ENCODE measurements at regions not wholly inside any gene's neighbourhood (a gene's known extent, or its start where the extent isn't known, plus 50 kb on each side); places are given as distances from the start of the nearest gene placed in this dataset.
"Not testable (repeated sequence)": the region's sequence is repeated elsewhere in the genome, so short reads cannot be mapped to it uniquely, and the experiment has no call there.

DNA sequence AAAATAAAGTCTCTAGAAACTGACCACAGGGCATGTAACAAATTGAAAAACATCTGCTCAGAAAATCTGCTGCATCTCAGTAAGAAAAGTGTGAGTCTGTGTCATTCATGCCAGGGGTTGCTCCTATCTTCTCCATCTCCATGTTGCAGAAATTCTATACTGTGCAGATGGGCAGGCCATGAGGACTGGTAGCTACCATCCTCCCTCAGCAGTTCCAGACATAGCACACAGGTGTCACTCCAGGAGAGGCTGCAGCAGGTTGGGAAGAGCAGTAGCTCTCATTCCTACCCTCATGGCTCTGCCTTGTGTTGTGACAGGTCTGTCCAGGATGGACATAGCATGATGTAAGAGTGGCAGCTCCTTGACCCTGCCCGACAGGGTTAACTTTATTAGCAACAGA, 173.4 kb downstream of the NDUFS4 start:
- DNase-seq (ENCODE audit: extremely low spot score, insufficient read length, low read depth) (no peak), FAIRE-seq (no peak)

DNA sequence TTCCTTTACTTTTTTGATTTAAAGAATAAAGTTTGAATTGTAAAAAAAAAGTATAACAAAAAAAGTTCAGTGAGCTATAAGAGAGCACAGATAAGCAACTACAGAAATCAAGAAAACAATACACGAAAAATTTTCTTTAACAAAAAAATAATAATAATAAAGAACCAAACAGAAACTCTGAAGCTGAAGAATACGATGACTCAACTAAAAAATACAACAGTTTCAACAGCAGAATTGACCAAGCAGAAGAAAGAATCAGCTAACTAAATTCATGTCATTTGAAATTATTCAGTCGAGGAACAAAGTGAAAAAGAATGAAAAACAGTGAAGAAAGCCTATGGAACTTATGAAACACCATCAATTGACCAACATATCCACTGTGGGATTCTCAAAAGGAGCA, 177.7 kb downstream of the NDUFS4 start:
- DNase-seq (ENCODE audit: extremely low spot score, insufficient read length, low read depth) (no peak), FAIRE-seq (no peak)

DNA sequence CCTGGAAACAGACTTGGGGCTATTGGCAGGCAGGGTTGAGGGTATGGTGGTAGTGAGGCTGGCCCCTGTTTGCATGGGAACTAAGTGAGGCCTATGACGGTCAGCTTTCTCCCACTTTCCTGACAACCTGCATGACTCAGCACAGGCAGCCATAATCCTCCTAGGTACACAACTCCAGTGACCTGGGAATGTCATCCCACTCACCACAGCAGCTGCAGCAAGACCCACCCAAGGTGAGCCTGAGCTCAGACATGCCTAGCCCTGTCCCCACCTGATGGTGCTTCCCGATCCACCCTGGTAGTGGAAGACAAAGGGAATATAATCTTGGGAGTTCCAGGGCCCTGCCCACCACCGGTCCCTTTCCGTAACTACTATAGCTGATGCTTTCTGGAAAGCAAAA, 178.7 kb downstream of the NDUFS4 start:
- no peak for DNase-seq (ENCODE audit: extremely low spot score, insufficient read length, low read depth)
- no peak for FAIRE-seq

DNA sequence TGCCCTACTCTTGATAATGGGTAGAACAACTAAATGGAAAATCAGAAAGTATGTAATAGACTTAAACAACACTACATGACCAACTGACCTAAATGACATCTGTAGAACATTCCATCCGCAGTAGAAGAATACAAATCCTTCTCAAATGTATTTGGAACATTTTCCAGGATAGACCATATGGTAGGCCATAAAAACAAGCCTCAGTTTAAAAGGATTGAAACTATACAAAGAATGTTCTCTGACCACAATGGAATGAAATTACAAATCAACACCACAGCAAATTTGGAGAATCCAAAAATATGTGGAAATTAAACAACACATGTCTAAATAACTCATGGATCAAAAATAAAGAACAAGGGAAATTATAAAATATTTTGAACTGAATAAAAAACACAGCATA, 189.2 kb downstream of the NDUFS4 start:
- FAIRE-seq: no peak
- no peak for DNase-seq (ENCODE audit: extremely low spot score, insufficient read length, low read depth)

DNA sequence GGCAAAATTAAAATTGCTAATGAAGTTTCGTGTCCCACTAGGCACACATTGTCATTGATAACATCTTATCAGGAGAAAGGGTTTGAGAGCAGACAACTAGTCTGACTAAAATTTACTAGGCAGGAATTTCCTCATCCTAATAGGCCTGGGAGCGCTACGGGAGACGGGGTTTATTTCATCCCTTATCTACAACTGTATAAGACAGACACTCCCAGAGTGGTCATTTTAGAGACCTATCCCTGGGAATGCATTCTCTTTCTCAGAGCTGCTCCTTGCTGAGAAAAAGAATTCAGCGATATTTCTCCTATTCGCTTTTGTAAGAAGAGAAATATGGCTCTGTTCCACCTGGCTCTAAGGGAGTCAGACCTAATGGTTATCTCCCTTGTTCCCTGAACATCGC, 191.8 kb downstream of the NDUFS4 start:
- DNase-seq (ENCODE audit: extremely low spot score, insufficient read length, low read depth); FAIRE-seq: not testable (repeated sequence)

DNA sequence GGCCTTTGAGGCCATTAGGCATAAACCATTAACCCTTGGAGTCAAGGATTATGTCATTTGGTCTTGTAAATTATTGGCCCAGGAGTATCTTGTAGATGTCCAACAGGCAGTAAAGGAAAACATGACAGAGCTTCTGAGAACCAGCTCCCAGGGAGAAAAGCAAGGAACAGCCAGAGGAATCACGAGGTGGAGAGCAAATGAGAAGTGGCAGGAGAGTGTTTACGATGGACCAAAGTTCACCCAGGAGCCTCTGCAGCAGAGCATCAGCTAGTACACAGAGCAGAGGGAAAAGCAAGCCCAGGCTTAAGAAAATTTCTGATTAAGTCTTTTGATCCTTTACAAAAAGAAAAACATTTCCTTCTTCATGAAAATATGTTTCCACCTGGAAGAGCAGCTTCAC, 206.2 kb downstream of the NDUFS4 start:
- DNase-seq (ENCODE audit: extremely low spot score, insufficient read length, low read depth): no peak
- FAIRE-seq: no peak

DNA sequence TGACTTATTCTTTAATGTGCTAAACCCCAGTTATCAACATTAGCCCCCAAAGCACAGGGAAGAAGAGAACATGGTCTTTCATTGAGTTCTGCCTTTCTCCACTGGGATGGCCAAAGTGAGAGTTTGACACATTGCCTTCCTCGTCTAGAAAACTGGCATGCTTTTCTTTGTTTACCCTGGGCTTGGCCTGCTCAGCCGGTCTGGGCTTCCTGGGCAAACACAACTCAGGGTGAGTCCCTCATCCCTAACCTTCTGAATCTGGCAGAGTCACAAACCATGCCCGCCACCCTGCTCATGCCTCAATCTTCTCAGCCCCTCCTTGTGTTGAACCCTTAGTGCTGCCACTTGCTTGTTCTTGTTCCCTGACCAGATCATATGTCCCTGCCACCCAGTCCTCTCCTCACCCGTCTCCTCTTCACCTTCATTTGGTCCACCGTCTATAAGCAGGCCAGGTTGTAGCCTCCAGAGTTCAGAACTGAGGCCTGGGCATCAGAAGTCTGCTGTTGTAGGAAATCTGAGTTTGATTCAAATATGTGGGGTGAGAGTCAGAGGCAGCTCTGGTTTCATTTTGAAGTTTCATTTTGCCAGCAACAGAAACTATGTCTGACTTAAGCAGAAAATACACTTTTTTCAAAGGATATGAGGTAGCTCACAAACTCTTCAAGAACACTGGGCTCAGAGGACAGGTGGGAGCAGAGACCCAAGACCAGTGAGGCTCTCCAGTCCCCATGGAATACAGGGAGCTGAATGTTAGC, 217.6 kb downstream of the NDUFS4 start:
- FAIRE-seq: no peak
- DNase-seq (ENCODE audit: extremely low spot score, insufficient read length, low read depth): no peak

DNA sequence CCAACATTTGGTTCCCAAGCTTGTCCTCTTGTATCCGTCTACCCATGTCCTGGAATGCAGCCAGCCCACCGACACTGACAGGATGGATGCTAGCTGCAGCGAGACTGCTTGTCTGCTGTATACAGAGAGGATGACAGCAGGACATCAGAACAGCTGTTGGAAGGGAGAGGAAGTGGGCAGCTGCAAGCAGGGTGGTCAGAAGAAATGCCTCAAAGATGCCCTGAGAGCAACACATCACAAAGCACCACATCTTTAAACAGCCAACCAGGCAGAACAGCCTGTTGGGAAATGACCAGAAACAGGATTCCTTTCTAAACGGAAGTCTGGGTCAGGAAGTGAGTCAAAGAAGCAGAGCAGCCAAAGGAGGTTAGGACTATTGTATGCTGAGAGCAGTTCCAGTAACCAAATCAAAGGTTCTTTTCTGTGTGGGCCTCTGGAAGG, 219.1 kb downstream of the NDUFS4 start:
- DNase-seq (ENCODE audit: extremely low spot score, insufficient read length, low read depth) (no peak), FAIRE-seq (no peak)

DNA sequence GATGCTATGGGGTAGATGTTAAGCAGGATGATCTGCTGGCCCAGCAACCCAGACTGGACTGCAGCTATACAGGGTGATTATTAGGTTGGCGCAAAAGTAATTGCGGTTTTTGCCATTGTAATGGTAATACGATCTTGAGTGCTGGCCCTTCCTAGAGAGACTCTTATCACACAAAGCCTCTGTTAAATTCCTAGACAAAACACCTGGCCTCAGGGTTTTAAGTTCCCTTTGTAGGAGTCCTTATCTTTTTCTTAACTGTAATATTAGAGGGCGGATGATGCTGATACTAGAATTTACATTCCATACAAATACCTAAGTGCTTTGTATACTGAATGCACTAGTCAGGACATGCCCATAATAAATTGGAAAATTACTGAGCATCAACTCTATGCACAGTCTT, 222.2 kb downstream of the NDUFS4 start:
- no peak for DNase-seq (ENCODE audit: extremely low spot score, insufficient read length, low read depth)
- FAIRE-seq: no peak

DNA sequence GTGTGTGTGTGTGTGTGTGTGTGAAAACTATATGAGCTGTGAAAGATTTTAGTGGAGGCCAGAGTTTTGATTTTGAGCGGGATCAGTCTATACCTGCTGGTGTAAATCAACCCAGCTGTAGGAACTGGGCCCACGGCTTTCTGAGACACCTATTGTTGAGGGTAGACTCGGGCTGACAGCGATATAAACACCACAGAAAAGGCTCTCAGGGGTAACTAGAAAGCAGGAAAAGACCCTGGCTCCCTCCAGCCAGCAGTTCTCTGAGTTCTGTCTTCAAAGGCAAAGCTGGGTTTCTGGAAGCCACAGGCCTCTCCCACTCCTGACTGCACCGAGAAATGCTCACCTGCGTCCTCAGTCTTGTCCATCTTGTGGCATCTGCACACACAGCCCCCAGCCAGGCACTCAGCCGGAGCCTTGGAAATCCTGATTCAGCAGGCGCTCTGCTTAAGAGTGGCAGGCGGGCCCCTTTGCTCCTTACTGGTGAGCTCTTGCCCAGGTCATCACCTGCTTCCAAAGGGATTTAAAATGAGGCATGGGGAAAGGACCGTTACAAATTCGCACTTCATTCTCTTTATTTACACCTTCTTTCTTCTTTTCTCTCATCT, 223.3 kb downstream of the NDUFS4 start:
- FAIRE-seq: no peak
- no peak for DNase-seq (ENCODE audit: extremely low spot score, insufficient read length, low read depth)

DNA sequence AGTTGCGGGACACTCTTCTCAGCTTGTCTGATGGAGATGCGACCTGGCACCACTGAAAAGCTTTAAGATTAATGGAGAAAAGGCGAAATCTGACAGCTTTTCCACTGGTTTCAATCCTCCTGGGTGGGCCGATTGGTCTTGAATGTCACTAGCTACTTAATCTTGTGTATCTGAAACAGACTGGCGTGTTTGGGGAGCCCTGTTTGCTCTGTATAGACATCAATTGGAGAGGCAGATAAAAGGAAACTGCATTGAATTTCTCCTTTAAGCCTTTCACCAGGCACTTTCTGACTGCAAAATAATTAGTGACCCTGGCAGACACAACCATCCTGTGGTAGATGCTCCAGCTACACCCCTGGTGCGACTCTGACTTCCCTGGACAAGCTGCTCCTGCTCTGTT, 224.2 kb downstream of the NDUFS4 start:
- no peak for DNase-seq (ENCODE audit: extremely low spot score, insufficient read length, low read depth)
- FAIRE-seq: no peak

DNA sequence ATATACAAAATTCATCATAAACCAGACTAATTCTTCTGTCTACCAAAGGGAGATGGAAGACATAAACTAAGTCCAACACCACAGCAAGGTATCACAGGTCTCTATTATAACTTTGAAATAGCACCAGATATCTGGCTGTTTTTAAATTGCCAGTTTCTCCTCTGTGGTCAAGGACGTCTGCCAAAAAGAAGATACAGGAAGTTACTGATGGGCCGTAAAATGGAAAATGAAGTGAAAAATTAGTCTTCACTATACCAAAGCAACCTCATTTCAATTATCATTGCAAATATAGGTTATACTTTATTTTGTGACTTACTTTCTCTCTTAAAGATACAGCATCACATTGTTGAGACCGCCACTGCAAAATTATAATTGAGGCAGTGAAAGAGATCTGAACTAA, 225.5 kb downstream of the NDUFS4 start:
- DNase-seq (ENCODE audit: extremely low spot score, insufficient read length, low read depth) (no peak), FAIRE-seq (no peak)

DNA sequence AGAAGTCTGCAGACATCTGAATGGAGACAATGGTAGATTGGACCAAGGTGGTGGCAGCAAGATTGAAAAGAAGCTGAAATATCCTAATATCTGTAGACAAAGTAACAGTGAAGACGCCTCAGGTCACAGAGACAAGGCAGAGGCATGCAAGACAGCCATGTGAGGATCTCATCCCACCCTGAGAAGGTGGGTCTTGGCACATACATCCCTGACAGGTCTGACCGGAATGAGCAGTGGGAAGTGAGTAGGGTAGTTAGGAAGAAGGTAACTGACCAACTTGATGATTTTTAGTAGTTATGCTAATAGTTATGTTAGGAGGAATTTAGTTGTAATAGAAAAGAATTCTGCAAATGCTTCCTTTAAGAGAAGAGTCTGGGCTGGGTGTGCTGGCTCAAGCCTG, 229.6 kb downstream of the NDUFS4 start:
- FAIRE-seq: no peak
- DNase-seq (ENCODE audit: extremely low spot score, insufficient read length, low read depth): no peak

DNA sequence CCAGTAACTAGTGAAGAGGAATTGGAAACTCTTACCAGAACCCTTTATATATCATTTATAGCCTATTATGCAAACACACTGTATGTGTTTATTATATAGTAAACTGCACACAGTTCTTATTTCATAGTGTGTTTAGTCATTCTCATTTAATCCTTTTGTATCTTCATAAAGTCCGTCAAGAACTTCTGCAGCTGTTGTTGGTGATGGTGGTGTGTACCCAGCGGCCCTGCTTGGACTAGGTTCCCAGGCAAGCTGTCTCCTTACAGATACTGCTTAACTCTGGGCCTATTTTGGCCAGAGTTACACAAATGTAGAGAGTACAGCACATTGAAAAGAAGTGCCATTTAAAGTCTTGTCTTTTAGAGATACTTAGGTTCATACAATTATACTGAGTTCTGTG, 231.9 kb downstream of the NDUFS4 start:
- DNase-seq (ENCODE audit: extremely low spot score, insufficient read length, low read depth): no peak
- no peak for FAIRE-seq

DNA sequence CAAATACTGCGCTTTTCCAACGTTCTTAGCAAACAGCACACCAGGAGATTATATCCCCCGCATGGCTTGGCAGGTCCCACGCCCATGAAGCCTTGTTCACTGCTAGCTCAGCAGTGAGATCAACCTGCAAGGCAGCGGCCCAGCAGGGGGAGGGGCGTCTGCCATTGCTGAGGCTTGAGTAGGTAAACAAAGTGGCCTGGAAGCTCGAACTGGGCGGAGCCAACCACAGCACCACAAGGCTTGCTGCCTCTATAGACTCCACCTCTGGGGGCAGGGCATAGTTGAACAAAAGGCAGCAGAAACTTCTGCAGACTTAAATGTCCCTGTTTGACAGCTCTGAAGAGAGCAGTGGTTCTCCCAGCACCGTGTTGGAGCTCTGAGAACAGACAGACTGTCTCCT, 239.2 kb downstream of the NDUFS4 start:
- not testable (repeated sequence) for FAIRE-seq; DNase-seq (ENCODE audit: extremely low spot score, insufficient read length, low read depth)

DNA sequence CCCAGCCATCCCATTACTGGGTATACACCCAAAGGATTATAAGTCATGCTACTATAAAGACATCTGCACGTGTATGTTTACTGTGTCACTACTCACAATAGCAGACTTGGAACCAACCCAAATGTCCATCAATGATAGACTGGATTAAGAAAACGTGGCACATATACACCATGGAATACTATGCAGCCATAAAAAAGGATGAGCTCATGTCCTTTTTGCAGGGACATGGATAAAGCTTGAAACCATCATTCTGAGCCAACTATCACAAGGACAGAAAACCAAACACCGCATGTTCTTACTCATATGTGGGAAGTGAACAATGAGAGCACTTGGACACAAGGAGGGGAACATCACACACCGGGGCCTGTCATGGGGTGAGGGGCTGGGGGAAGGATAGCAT, 248.0 kb downstream of the NDUFS4 start:
- not testable (repeated sequence) for DNase-seq (ENCODE audit: extremely low spot score, insufficient read length, low read depth); FAIRE-seq

DNA sequence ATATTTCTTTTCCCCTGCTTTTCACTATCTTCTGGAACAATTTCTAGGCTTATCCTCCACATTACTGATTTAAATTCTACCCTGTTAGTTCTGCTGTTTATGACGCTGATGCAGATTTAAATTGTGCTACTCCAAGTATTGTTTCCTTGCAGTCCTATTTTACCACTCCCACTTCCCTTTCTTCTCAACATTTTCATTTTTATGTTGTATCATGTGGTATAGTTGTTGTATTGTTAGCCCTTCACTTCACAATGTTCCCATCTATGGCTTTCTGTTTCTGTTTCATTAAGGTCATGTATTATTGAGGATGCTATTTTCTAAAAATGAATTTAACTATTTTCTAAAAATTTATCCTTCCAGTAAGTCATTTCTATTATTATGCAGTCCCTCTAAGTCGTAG, 254.4 kb downstream of the NDUFS4 start:
- no peak for FAIRE-seq
- no peak for DNase-seq (ENCODE audit: extremely low spot score, insufficient read length, low read depth)

DNA sequence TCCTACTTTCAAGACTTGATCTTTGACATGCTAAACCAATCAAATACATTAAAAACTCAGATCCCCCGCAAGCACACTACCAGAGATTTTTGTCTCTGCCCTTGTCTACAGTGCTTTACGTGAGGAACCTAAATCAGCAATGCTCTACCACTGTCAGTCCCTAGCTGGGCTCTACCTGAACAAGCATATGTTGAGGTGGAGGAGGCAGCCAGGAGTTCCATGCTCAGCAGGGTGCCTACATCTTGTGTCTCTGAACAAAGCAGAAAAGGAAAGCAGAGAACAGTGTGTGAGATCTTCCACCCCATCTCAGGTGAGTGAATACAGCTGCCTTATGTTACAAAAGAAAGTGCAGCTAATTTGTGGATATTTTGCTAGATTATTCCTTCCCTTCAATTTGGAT, 255.0 kb downstream of the NDUFS4 start:
- FAIRE-seq: no peak
- no peak for DNase-seq (ENCODE audit: extremely low spot score, insufficient read length, low read depth)

DNA sequence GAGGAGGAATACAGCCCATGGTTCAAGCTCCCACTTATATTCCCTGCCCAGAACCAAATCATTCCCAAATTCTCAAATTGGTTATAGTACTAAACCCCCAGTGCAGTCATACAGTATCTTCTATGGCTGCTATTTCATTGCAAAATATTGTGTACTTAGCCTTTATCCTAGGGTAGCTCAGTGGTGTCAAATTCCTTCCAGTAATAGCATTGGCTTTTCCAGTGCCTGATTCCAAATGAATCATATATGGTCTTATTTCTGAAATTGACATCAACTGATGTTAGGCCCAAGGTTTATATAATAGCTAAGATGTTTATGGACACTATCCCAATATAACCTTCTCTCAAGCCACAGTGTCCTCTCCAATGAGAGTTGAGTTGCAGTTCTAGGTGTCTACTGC, 256.7 kb downstream of the NDUFS4 start:
- DNase-seq (ENCODE audit: extremely low spot score, insufficient read length, low read depth): no peak
- FAIRE-seq: no peak

DNA sequence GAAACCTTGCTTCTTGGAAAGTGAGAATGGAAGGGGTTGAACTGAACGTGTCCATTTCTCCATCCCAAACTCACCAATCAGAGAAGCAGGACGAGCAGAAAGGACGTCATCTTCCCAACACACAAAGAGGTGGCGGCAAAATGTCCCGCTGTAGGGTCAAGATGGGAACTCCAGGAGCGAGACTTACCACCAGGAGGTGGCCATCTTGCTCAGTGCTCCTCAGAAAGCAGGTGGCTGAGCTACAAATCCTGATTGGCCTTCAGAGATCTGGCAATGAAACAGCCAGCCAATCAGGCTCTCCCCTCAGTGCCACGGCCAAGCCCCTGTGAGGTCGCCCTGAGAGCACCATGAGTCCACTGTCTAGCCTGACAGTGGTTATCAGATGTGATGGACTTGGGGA, 259.0 kb downstream of the NDUFS4 start:
- FAIRE-seq: no peak
- DNase-seq (ENCODE audit: extremely low spot score, insufficient read length, low read depth): no peak

DNA sequence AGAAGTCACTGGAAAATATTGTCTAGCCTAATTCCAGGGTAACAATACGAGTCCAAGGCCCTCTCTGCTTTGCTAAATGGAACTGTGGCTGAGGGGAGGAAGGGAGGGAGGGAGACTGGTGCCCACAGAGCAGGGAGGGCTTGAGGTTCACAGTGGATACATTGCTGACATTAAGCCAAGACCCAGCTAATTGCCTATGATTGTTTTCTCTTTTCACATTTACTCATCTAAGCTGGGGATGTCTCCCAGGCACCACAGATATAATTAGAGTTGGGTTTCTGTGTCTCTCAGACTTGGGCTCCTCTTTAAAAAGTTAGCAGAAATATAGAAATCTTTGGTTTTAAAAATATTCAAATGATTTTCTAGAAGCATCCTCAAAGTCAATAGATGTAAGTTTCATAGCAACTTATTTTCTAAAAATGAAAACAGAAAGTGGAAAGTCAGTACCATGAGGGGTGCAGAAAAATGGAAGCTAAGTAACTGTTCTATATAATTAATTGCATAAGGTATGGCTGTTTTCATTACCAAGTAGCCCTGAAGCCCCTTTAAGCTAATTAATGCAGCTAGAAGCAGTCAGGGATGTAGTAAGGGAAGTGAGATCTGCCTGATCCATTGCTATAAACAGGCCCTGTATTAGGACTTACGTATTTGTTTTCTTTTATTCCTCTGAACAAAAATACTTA, 259.8 kb downstream of the NDUFS4 start:
- FAIRE-seq (no peak), DNase-seq (ENCODE audit: extremely low spot score, insufficient read length, low read depth) (no peak)
